ENCODE measurements at regions not wholly inside any gene's neighbourhood (a gene's known extent, or its start where the extent isn't known, plus 50 kb on each side); places are given as distances from the start of the nearest gene placed in this dataset.

- H3K9me2 ChIP-seq (ENCODE audit: insufficient read depth) = no peaks in the 10 kb centered on the region
- no TSS peak for BruUV-seq (replicated peaks)
- no peaks in the 10 kb centered on the region for H3K9me3 ChIP-seq (ENCODE audit: control insufficient read depth in 1 of 2, insufficient read depth in 1 of 2, low read depth in 1 of 2, low read length in 2 of 2)
- no peaks in the 10 kb centered on the region for H4K20me1 ChIP-seq (ENCODE audit: insufficient read depth)
- no peaks in the 10 kb centered on the region for H3K79me2 ChIP-seq (ENCODE audit: insufficient read depth, low read length)
- DNase-seq (ENCODE audit: low read depth, low spot score) (no peak), ATAC-seq (no peak)
- H3K4me2 ChIP-seq (ENCODE audit: low read length) = no peak overlapping the region
- H3K27ac ChIP-seq (ENCODE audit: low read depth, low read length) = no peak overlapping the region
- ChIA-PET POLR2A (no interaction called here), RAD21 (ENCODE audit: low non-redundant PET in 1 of 2, low total read pairs in 2 of 2, uncharacterized antibody in 2 of 2, unreplicated experiment in 2 of 2) (no interaction called here), CTCF (no interaction called here)
- H3K27me3 ChIP-seq (ENCODE audit: insufficient read depth, low read length) = peaks cover 37% of the 10 kb centered on the region; the same call in 1 of the 2 replicates
- no peak overlapping the region for H3K4me3 ChIP-seq (replicated peaks in 1 of 2; ENCODE audit: low read depth in 1 of 2, low read length in 2 of 2)
- no peak overlapping the region for H2AFZ ChIP-seq (ENCODE audit: low read depth, low read length, poor library complexity, severe bottlenecking)
- no peaks in the 10 kb centered on the region for H3K36me3 ChIP-seq (ENCODE audit: control insufficient read depth in 1 of 2, insufficient read depth in 2 of 2, low read length in 2 of 2)
- no peaks in the 10 kb centered on the region for H3K4me1 ChIP-seq (ENCODE audit: control insufficient read depth in 1 of 2, insufficient read depth in 2 of 2, low read length in 2 of 2)
- no peak for TF ChIP-seq TCF7L2 (IDR thresholded peaks at IDR 0.05; ENCODE audit: borderline replicate concordance, extremely low read depth, insufficient read depth, insufficient read length)
- no peak for TF ChIP-seq CEBPB (IDR thresholded peaks at IDR 0.05; ENCODE audit: low read depth)
- no peak for TF ChIP-seq ZNF274 (IDR thresholded peaks at IDR 0.05; ENCODE audit: low read depth, low read length)
- TF ChIP-seq, protein P1, sequence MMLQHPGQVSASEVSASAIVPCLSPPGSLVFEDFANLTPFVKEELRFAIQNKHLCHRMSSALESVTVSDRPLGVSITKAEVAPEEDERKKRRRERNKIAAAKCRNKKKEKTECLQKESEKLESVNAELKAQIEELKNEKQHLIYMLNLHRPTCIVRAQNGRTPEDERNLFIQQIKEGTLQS (IDR thresholded peaks at IDR 0.05) = no peak
- no peak for TF ChIP-seq SRF (IDR thresholded peaks at IDR 0.05; ENCODE audit: low read depth)
- no peak for TF ChIP-seq MAX (IDR thresholded peaks at IDR 0.05)
- TF ChIP-seq REST (IDR thresholded peaks at IDR 0.05; ENCODE audit: low read depth) = no peak
- no peak for TF ChIP-seq ZFX (IDR thresholded peaks at IDR 0.05)
- TF ChIP-seq YY1 (IDR thresholded peaks at IDR 0.05; ENCODE audit: extremely low read depth, insufficient replicate concordance, low read depth, low read length) = no peak
- no peak overlapping the region for H3K9ac ChIP-seq (ENCODE audit: low read length)
- intact Hi-C loops (cut with micrococcal nuclease) = no loop called here
Measured at GRCh38 chr5:2141254-2142000, 258.7 kb upstream of the IRX4 start.

Data from HCT116 (cell line).